ENCODE measurements at regions not wholly inside any gene's neighbourhood (a gene's known extent, or its start where the extent isn't known, plus 50 kb on each side); places are given as distances from the start of the nearest gene placed in this dataset.

DNA sequence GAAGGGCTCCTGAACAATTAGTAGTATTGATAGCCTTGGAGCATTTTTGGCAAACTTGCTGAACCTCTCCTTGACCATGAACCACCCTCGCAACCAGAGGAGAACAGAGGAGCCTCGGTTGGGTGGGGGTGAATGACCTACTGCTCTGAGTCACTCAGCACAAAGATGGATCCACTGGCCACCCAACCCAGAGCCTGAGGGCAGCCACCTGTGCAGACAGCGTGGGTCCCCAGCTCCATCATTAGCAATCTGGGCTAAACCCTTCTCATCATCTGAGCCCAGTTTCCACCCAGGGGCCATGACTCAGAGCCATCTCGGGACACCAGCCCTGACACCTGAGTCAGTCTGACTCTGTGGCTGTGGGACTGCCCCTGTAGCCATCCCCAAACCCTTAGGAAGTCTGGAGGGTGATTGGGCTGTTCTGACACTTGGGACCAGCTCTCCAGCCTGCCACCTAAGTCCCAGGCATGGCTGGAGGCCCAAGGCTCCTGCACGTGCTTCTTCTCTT lies 171.8 kb upstream of the GPR26 start:
- DNase-seq (ENCODE audit: low read depth): no peak

- no peak for DNase-seq (ENCODE audit: low read depth)
These were observed 169.8 kb upstream of the GPR26 start for GRCh38 chr10:123496375-123496774.

- DNase-seq (ENCODE audit: low read depth): no peak
These were observed 169.0 kb upstream of the GPR26 start for GRCh38 chr10:123496996-123497660.

- no peak for DNase-seq (ENCODE audit: low read depth)
These were observed 166.0 kb upstream of the GPR26 start for GRCh38 chr10:123500110-123500509.

GRCh38 chr10:123501148-123501547 lies 165.0 kb upstream of the GPR26 start:
- DNase-seq (ENCODE audit: low read depth): no peak

- DNase-seq (ENCODE audit: low read depth): no peak
These were observed 163.2 kb upstream of the GPR26 start for GRCh38 chr10:123502983-123503382.

GRCh38 chr10:123506455-123506854 lies 159.7 kb upstream of the GPR26 start:
- DNase-seq (ENCODE audit: low read depth): no peak

DNA sequence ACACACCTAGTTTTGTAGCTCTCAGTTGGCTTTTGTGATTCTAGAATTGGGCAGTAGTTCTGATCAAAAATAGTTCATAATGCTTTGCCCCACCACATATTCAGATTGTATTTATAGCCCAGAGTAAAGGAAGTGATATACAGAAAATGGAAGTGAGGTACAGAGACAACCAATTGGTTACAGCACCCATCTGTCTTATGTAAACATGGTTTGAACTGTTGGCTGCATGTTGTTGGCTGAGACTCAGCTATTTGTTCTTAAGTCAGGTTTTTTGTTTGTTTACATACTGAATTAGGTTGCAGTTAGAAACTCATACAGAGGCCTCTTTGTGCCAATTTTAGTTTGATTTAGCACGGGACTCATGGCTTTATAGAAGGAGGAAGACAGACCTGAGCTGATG lies 158.9 kb upstream of the GPR26 start:
- DNase-seq (ENCODE audit: low read depth): no peak

DNA sequence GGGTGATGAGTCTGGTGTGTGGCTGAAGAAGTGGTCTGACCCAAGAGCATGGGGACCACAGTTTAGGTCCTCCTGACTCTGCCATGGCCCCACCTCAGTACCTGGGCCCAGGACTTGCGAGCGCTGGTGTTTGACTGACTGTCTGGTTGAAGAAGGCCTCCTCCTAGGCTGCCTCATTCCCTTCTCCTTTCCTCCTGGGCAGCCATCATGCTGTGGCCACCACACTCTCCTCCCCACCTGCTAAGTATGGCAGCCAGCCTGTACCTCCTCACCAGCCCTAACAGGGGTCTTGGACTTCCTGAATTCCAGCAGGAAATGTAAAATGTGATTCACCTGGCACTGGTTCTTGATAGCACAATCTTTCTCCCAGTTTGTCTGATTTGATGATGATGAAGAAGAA lies 156.8 kb upstream of the GPR26 start:
- DNase-seq (ENCODE audit: low read depth): no peak

GRCh38 chr10:123512901-123513775 lies 153.0 kb upstream of the GPR26 start:
- DNase-seq (ENCODE audit: low read depth): no peak

DNA sequence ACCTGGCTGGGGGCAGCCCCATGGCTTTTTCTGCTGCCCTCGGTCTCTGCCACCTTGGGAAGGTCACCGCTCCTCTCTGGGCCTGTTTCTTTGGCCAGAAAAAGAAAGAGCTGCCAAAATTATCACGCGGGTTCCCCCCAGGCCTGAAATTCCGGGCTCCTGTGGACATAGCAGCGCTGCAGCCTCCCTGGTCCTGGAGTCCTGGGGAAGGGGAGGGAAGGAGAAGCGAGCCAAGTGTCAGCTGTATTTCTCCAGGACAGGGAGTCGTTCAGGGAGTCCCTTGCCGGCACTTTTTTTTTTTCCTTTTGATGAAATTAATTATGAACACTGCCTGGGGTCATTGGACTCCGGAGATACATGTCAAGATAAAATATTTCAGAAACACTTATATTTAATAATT lies 152.3 kb upstream of the GPR26 start:
- no peak for DNase-seq (ENCODE audit: low read depth)

- no peak for DNase-seq (ENCODE audit: low read depth)
These were observed 151.2 kb upstream of the GPR26 start for GRCh38 chr10:123514996-123515395.

DNA sequence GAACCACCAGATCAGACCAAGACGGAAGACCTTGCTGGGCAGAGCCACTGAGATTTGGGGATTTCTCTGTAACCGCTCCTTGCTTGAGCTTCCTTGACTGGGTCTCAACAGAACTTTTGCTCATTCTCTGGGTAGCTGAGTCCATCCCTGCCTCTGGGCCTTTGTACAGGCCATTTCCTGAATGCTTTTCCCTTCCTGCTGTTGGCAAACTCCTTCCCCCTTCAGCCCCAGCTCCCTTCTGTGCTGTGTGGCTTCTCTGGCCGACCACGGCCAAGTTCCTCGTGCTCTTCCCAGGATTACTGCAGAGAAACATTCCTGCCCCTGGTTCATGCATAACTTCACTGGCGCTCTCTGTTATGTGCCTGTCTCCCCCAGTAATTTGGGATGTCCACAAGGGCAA lies 150.5 kb upstream of the GPR26 start:
- DNase-seq (ENCODE audit: low read depth): no peak

GRCh38 chr10:123516291-123516690 lies 149.9 kb upstream of the GPR26 start:
- DNase-seq (ENCODE audit: low read depth): no peak

DNA sequence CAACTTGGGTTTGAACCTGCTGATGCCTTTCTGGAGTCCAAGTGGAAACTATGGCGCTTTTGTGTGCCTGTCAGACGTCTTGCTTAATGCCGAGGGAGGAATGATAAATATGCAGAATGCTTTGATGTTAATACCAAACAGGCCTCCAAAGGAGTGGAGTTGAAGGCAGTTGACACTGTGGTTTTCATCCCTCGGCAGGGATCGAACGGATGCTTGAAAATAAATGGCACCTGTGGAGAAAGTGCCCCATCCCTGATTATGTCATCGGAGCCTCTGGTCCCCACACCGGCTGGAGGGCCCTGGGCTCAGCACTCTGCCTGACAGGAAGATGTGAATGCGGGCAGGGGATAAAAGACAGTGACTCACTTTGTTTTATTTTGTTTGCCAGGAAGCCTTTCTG lies 148.7 kb upstream of the GPR26 start:
- no peak for DNase-seq (ENCODE audit: low read depth)

GRCh38 chr10:123517901-123518300 lies 148.3 kb upstream of the GPR26 start:
- DNase-seq (ENCODE audit: low read depth): no peak

DNA sequence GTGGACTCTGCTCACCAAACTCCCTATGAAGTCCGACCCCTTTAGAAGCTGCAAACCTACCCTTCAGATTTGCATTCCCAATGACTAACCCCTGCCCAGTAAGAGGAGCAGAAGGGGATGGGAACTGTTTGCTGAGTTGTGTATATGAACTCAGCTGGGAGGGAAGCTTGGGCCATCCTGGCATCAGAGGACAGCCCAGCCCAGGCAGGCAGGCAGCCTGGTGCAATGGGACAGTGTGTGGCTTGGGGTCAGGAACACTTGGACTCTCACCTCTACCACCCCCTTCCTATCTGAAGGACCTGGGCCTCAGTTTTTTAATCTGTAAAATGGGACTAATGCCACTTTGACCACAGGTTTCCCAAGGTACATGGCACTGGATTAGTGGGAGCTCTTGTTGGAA lies 147.4 kb upstream of the GPR26 start:
- DNase-seq (ENCODE audit: low read depth): no peak

GRCh38 chr10:123519861-123520260 lies 146.3 kb upstream of the GPR26 start:
- no peak for DNase-seq (ENCODE audit: low read depth)

GRCh38 chr10:123521076-123521475 lies 145.1 kb upstream of the GPR26 start:
- DNase-seq (ENCODE audit: low read depth): no peak

GRCh38 chr10:123521556-123521955 lies 144.6 kb upstream of the GPR26 start:
- DNase-seq (ENCODE audit: low read depth): no peak

GRCh38 chr10:123522702-123523312 lies 143.3 kb upstream of the GPR26 start:
- no peak for DNase-seq (ENCODE audit: low read depth)

GRCh38 chr10:123523833-123524232 lies 142.3 kb upstream of the GPR26 start:
- DNase-seq (ENCODE audit: low read depth): no peak
